ENCODE measurements at regions not wholly inside any gene's neighbourhood (a gene's known extent, or its start where the extent isn't known, plus 50 kb on each side); places are given as distances from the start of the nearest gene placed in this dataset.

- no peak overlapping the region for H3K9ac ChIP-seq
- 24 to 26% methylated on average over 3 of the region's 3 CpGs for WGBS, 2 experiments (ENCODE audit: low coverage in 1 of 2, low lambda C conversion rate in 2 of 2, missing lambda C conversion rate in 2 of 2)
- H3K79me2 ChIP-seq (ENCODE audit: insufficient read depth), result no peaks in the 10 kb centered on the region
- no peak for DNase-seq
- no peak overlapping the region for H3K27ac ChIP-seq
- no peaks in the 10 kb centered on the region for H3F3A ChIP-seq (ENCODE audit: insufficient read depth)
- in situ Hi-C loops (cut with MboI), result no loop called here
- H2AFZ ChIP-seq, result no peak overlapping the region
- H3K27me3 ChIP-seq (replicated peaks; ENCODE audit: insufficient read depth), result 0 out of 2 replicates have a peak, but pooled peaks cover 3% of the 10 kb centered on the region
- H3K4me1 ChIP-seq (ENCODE audit: insufficient read depth), result no peaks in the 10 kb centered on the region
- H3K4me2 ChIP-seq (ENCODE audit: unreplicated experiment), result no peak overlapping the region
- H3K36me3 ChIP-seq (ENCODE audit: low read depth), result no peaks in the 10 kb centered on the region
- H3K9me3 ChIP-seq (ENCODE audit: low read depth), result no peaks in the 10 kb centered on the region
- TF ChIP-seq EZH2phosphoT487 (IDR thresholded peaks at IDR 0.05; ENCODE audit: insufficient read depth, low read depth) (no peak), EZH2 (IDR thresholded peaks at IDR 0.05; ENCODE audit: insufficient read depth, poor library complexity, severe bottlenecking) (no peak)
- H3K9me2 ChIP-seq (ENCODE audit: insufficient read depth), result no peaks in the 10 kb centered on the region
- no peaks in the 10 kb centered on the region for H4K20me1 ChIP-seq (ENCODE audit: insufficient read depth)
- no peak overlapping the region for H3K4me3 ChIP-seq
Measured at GRCh38 chr6:27065183-27065582, 182.3 kb upstream of the PRSS16 start.

GRCh38 chr6:27066381-27066780 is 181.1 kb upstream of the PRSS16 start:
- WGBS, 2 experiments (ENCODE audit: low coverage in 1 of 2, low lambda C conversion rate in 2 of 2, missing lambda C conversion rate in 2 of 2), result 4 to 5% methylated on average over 4 of the region's 4 CpGs
- H3K9me2 ChIP-seq (ENCODE audit: insufficient read depth), result no peaks in the 10 kb centered on the region

GRCh38 chr6:27066802-27067201 is 180.7 kb upstream of the PRSS16 start:
- Histone ChIP-seq H3K4me3 (no peak overlapping the region), H4K20me1 (ENCODE audit: insufficient read depth) (no peaks in the 10 kb centered on the region), H3K4me2 (ENCODE audit: unreplicated experiment) (no peak overlapping the region), H3K4me1 (ENCODE audit: insufficient read depth) (no peaks in the 10 kb centered on the region), H3K9me3 (ENCODE audit: low read depth) (no peaks in the 10 kb centered on the region), H3K9me2 (ENCODE audit: insufficient read depth) (no peaks in the 10 kb centered on the region), H3K27ac (no peak overlapping the region), H3K79me2 (ENCODE audit: insufficient read depth) (no peaks in the 10 kb centered on the region), H3K27me3 (replicated peaks; ENCODE audit: insufficient read depth) (0 out of 2 replicates have a peak, but pooled peaks cover 5% of the 10 kb centered on the region), H3F3A (ENCODE audit: insufficient read depth) (no peaks in the 10 kb centered on the region), H2AFZ (no peak overlapping the region), H3K9ac (no peak overlapping the region), H3K36me3 (ENCODE audit: low read depth) (no peaks in the 10 kb centered on the region)
- no peak for DNase-seq
- in situ Hi-C loops (cut with MboI), result no loop called here
- 33 to 50% methylated on average over 1 of the region's 1 CpG for WGBS, 2 experiments (ENCODE audit: low coverage in 1 of 2, low lambda C conversion rate in 2 of 2, missing lambda C conversion rate in 2 of 2)
- TF ChIP-seq EZH2 (IDR thresholded peaks at IDR 0.05; ENCODE audit: insufficient read depth, poor library complexity, severe bottlenecking) (no peak), EZH2phosphoT487 (IDR thresholded peaks at IDR 0.05; ENCODE audit: insufficient read depth, low read depth) (no peak)

More at GRCh38 chr6:27066381-27066780, 181.1 kb upstream of the PRSS16 start:
- no peaks in the 10 kb centered on the region for H3F3A ChIP-seq (ENCODE audit: insufficient read depth)
- no peak overlapping the region for H3K27ac ChIP-seq
- no peaks in the 10 kb centered on the region for H3K4me1 ChIP-seq (ENCODE audit: insufficient read depth)
- no peak overlapping the region for H3K9ac ChIP-seq
- H4K20me1 ChIP-seq (ENCODE audit: insufficient read depth), result no peaks in the 10 kb centered on the region
- H3K9me3 ChIP-seq (ENCODE audit: low read depth), result no peaks in the 10 kb centered on the region
- H3K27me3 ChIP-seq (replicated peaks; ENCODE audit: insufficient read depth), result 0 out of 2 replicates have a peak, but pooled peaks cover 5% of the 10 kb centered on the region
- H3K36me3 ChIP-seq (ENCODE audit: low read depth), result no peaks in the 10 kb centered on the region
- no peak overlapping the region for H2AFZ ChIP-seq
- no peak for DNase-seq
- no peaks in the 10 kb centered on the region for H3K79me2 ChIP-seq (ENCODE audit: insufficient read depth)
- H3K4me3 ChIP-seq, result no peak overlapping the region
- H3K4me2 ChIP-seq (ENCODE audit: unreplicated experiment), result no peak overlapping the region
- TF ChIP-seq EZH2phosphoT487 (IDR thresholded peaks at IDR 0.05; ENCODE audit: insufficient read depth, low read depth) (no peak), EZH2 (IDR thresholded peaks at IDR 0.05; ENCODE audit: insufficient read depth, poor library complexity, severe bottlenecking) (no peak)
- in situ Hi-C loops (cut with MboI), result no loop called here

- Histone ChIP-seq H3F3A (ENCODE audit: insufficient read depth) (no peaks in the 10 kb centered on the region), H3K9me3 (ENCODE audit: low read depth) (no peaks in the 10 kb centered on the region)
Measured at GRCh38 chr6:27073441-27073840, 174.1 kb upstream of the PRSS16 start.

GRCh38 chr6:27076116-27076515 is 171.4 kb upstream of the PRSS16 start:
- Histone ChIP-seq H3F3A (ENCODE audit: insufficient read depth) (no peaks in the 10 kb centered on the region), H3K4me2 (ENCODE audit: unreplicated experiment) (no peak overlapping the region), H3K4me3 (no peak overlapping the region), H3K27me3 (replicated peaks; ENCODE audit: insufficient read depth) (peaks cover 13% of the 10 kb centered on the region; the same call in 1 of the 2 replicates), H3K9me3 (ENCODE audit: low read depth) (no peaks in the 10 kb centered on the region), H3K36me3 (ENCODE audit: low read depth) (no peaks in the 10 kb centered on the region), H3K79me2 (ENCODE audit: insufficient read depth) (no peaks in the 10 kb centered on the region), H3K9ac (no peak overlapping the region), H4K20me1 (ENCODE audit: insufficient read depth) (no peaks in the 10 kb centered on the region), H3K9me2 (ENCODE audit: insufficient read depth) (no peaks in the 10 kb centered on the region), H3K27ac (no peak overlapping the region), H2AFZ (no peak overlapping the region), H3K4me1 (ENCODE audit: insufficient read depth) (no peaks in the 10 kb centered on the region)
- TF ChIP-seq EZH2phosphoT487 (IDR thresholded peaks at IDR 0.05; ENCODE audit: insufficient read depth, low read depth), result no peak
- TF ChIP-seq EZH2 (IDR thresholded peaks at IDR 0.05; ENCODE audit: insufficient read depth, poor library complexity, severe bottlenecking), result no peak
- WGBS, 2 experiments (ENCODE audit: low coverage in 1 of 2, low lambda C conversion rate in 2 of 2, missing lambda C conversion rate in 2 of 2), result 21 to 27% methylated on average over 1 of the region's 1 CpG
- in situ Hi-C loops (cut with MboI), result no loop called here
- no peak for DNase-seq

More at GRCh38 chr6:27073441-27073840, 174.1 kb upstream of the PRSS16 start:
- no peak for DNase-seq
- no peaks in the 10 kb centered on the region for H3K79me2 ChIP-seq (ENCODE audit: insufficient read depth)
- no peak overlapping the region for H3K4me3 ChIP-seq
- H3K36me3 ChIP-seq (ENCODE audit: low read depth), result no peaks in the 10 kb centered on the region
- H3K4me1 ChIP-seq (ENCODE audit: insufficient read depth), result no peaks in the 10 kb centered on the region
- no peak overlapping the region for H3K27ac ChIP-seq
- no peaks in the 10 kb centered on the region for H4K20me1 ChIP-seq (ENCODE audit: insufficient read depth)
- 26 to 37% methylated on average over 3 of the region's 3 CpGs for WGBS, 2 experiments (ENCODE audit: low coverage in 1 of 2, low lambda C conversion rate in 2 of 2, missing lambda C conversion rate in 2 of 2)
- H3K9ac ChIP-seq, result no peak overlapping the region
- H3K4me2 ChIP-seq (ENCODE audit: unreplicated experiment), result no peak overlapping the region
- H3K27me3 ChIP-seq (replicated peaks; ENCODE audit: insufficient read depth), result peaks cover 15% of the 10 kb centered on the region; the same call in 1 of the 2 replicates
- no peak overlapping the region for H2AFZ ChIP-seq
- TF ChIP-seq EZH2phosphoT487 (IDR thresholded peaks at IDR 0.05; ENCODE audit: insufficient read depth, low read depth) (no peak), EZH2 (IDR thresholded peaks at IDR 0.05; ENCODE audit: insufficient read depth, poor library complexity, severe bottlenecking) (no peak)
- in situ Hi-C loops (cut with MboI), result no loop called here
- no peaks in the 10 kb centered on the region for H3K9me2 ChIP-seq (ENCODE audit: insufficient read depth)

Data from GM23248 (cell line).